ENCODE measurements at regions not wholly inside any gene's neighbourhood (a gene's known extent, or its start where the extent isn't known, plus 50 kb on each side); places are given as distances from the start of the nearest gene placed in this dataset.

DNA sequence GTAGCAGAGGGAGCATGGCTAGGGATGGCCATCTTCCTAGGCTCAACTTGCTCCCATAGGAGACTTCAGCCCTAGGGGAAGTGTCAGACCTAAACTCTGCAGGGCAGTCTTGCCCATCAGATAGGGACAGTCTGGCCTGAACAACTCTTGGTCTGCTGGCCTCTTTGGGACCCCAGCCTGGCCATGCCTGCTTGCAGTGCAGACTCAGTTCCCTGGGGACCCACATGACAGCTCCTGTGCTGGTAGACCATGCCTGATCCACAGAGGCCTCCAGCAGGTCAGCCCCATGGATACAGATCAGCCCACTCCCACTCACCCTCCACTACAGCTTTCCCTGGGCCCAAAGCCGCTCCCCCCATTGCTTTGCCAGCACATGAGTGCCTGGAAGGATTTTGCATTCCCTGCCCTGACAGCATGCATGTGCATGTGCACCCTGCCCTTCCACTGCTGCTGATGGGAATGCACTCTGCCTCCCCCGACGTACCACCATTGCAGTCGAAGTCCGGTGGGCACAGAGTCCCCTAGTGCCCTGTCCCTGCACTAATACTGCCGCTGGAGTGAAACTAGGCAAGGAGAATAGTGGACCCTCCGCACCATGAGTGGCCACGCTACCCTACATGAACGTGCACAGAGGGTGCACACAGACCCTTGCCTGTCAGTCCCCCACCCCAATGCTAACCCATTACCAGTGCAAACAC lies 841.4 kb downstream of the FSCB start:
- TF ChIP-seq, protein P1, sequence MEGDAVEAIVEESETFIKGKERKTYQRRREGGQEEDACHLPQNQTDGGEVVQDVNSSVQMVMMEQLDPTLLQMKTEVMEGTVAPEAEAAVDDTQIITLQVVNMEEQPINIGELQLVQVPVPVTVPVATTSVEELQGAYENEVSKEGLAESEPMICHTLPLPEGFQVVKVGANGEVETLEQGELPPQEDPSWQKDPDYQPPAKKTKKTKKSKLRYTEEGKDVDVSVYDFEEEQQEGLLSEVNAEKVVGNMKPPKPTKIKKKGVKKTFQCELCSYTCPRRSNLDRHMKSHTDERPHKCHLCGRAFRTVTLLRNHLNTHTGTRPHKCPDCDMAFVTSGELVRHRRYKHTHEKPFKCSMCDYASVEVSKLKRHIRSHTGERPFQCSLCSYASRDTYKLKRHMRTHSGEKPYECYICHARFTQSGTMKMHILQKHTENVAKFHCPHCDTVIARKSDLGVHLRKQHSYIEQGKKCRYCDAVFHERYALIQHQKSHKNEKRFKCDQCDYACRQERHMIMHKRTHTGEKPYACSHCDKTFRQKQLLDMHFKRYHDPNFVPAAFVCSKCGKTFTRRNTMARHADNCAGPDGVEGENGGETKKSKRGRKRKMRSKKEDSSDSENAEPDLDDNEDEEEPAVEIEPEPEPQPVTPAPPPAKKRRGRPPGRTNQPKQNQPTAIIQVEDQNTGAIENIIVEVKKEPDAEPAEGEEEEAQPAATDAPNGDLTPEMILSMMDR (IDR thresholded peaks at IDR 0.05) = no peak
- no peak for TF ChIP-seq EZH2 (IDR thresholded peaks at IDR 0.05; ENCODE audit: borderline replicate concordance, insufficient read depth, low read depth, low read length, poor library complexity, severe bottlenecking)

All from B cell (primary cell).